ENCODE measurements at regions not wholly inside any gene's neighbourhood (a gene's known extent, or its start where the extent isn't known, plus 50 kb on each side); places are given as distances from the start of the nearest gene placed in this dataset.

DNA sequence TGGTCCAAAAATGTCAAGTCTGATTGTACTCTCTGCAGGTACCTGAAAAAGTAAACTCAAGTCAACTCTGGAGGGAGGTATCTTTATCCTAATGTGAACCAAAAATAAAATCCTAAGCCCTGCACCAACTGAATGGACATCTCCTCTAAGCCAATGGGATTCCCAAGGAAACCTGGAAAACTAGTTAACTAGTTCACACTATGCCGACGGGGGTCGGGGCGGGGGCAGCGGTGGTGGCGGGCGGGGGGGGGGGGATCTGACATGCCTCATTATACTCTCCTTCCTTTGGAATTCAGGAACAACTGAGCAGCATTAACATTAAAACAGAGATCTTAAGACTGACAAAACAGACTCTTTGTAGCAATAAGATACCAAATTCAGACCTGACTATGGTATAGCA is 452.6 kb upstream of the CAMK1G start:
- H3K36me3 ChIP-seq (ENCODE audit: low read length), result no peaks in the 10 kb centered on the region
- no peak overlapping the region for H2AFZ ChIP-seq (ENCODE audit: low read depth, low read length, severe bottlenecking)
- no peaks in the 10 kb centered on the region for H3K9me2 ChIP-seq (replicated peaks; ENCODE audit: insufficient read depth, low read length)
- TF ChIP-seq EZH2phosphoT487 (conservative IDR thresholded peaks at IDR 0.05; ENCODE audit: low read length), result no peak
- TF ChIP-seq CTCF (IDR thresholded peaks at IDR 0.05; ENCODE audit: insufficient read depth, low read length, poor library complexity, severe bottlenecking), result no peak
- H4K20me1 ChIP-seq (ENCODE audit: low read depth, low read length), result no peaks in the 10 kb centered on the region
- no peak overlapping the region for H3K27ac ChIP-seq (ENCODE audit: low read depth, low read length)
- no peaks in the 10 kb centered on the region for H3K9me3 ChIP-seq (ENCODE audit: insufficient read depth, low read length)
- no peak overlapping the region for H3K9ac ChIP-seq (ENCODE audit: low read length)
- no peaks in the 10 kb centered on the region for H3K27me3 ChIP-seq (ENCODE audit: low read length)
- H3K4me2 ChIP-seq (ENCODE audit: low read depth, low read length, poor library complexity, severe bottlenecking), result no peak overlapping the region
- H3F3A ChIP-seq (ENCODE audit: insufficient read depth), result no peaks in the 10 kb centered on the region
- no peaks in the 10 kb centered on the region for H3K79me2 ChIP-seq (ENCODE audit: insufficient read depth, low read length)
- no peak overlapping the region for H3K4me3 ChIP-seq (ENCODE audit: insufficient read depth, low read length, poor library complexity, severe bottlenecking)

DNA sequence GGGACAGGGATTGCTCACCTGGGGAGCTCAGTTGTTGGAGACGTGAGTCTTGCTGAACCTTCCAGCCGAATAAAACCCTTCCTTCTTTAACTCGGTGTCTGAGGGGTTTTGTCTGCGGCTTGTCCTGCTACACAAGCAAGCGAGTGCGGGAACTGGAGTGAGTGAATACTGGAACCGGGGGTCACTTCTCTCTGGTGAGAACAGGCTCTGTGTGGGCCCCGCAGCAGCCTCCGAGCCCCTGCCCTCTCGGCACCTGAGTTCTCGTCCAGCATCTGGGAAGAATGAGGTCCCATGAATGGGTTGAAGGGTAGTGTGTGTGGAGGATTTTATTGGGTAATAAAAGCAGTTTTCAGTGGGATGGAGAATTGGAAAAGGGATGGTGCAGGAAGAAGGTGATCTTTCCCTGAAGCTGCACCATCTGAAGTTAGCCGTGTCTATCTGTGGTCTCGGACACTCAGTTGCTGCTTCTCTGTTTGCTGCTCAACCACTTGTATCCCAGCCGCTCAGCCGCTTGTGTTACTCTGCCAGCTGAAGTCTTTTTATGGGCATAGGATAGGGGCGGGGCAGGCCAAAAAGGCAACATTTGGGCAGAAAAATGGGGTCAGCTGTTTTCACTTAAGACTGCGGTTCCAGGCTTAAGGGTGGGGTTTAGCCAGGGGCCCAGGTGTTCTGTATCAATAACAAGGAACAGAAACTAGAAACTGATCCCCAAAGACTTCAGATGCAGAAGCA is 450.6 kb upstream of the CAMK1G start:
- no peak overlapping the region for H3K4me2 ChIP-seq (ENCODE audit: low read depth, low read length, poor library complexity, severe bottlenecking)
- H3K9ac ChIP-seq (ENCODE audit: low read length), result no peak overlapping the region
- H3F3A ChIP-seq (ENCODE audit: insufficient read depth), result no peaks in the 10 kb centered on the region

DNA sequence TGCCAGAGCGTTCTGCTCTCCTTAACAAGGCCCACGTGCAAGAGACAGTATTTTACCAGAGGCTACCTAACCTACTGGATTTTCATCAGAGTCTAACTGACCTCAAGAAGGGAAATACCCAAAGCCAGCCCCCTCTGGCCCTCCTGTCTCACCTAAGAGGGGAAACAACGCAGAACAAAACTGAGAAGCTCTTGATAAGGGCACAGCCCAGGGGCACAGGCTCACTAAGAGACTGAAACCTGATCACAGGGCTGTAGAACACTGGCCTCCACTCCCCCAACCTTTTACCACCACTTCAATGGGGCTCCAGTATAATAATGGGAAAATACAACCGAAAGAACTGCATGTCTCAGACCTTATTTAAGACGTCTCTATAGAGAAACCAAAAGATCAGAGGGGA is 449.5 kb upstream of the CAMK1G start:
- Histone ChIP-seq H3F3A (ENCODE audit: insufficient read depth) (no peaks in the 10 kb centered on the region), H3K27me3 (ENCODE audit: low read length) (no peaks in the 10 kb centered on the region), H3K9me3 (ENCODE audit: insufficient read depth, low read length) (no peaks in the 10 kb centered on the region), H4K20me1 (ENCODE audit: low read depth, low read length) (no peaks in the 10 kb centered on the region), H3K79me2 (ENCODE audit: insufficient read depth, low read length) (no peaks in the 10 kb centered on the region), H3K9me2 (replicated peaks; ENCODE audit: insufficient read depth, low read length) (no peaks in the 10 kb centered on the region), H2AFZ (ENCODE audit: low read depth, low read length, severe bottlenecking) (no peak overlapping the region), H3K36me3 (ENCODE audit: low read length) (no peaks in the 10 kb centered on the region), H3K4me3 (ENCODE audit: insufficient read depth, low read length, poor library complexity, severe bottlenecking) (no peak overlapping the region), H3K4me2 (ENCODE audit: low read depth, low read length, poor library complexity, severe bottlenecking) (no peak overlapping the region), H3K9ac (ENCODE audit: low read length) (no peak overlapping the region), H3K27ac (ENCODE audit: low read depth, low read length) (no peak overlapping the region)
- no peak for TF ChIP-seq EZH2phosphoT487 (conservative IDR thresholded peaks at IDR 0.05; ENCODE audit: low read length)

More for the DNA sequence above, 450.6 kb upstream of the CAMK1G start:
- H3K79me2 ChIP-seq (ENCODE audit: insufficient read depth, low read length), result no peaks in the 10 kb centered on the region
- TF ChIP-seq CTCF (IDR thresholded peaks at IDR 0.05; ENCODE audit: insufficient read depth, low read length, poor library complexity, severe bottlenecking) (no peak), EZH2phosphoT487 (conservative IDR thresholded peaks at IDR 0.05; ENCODE audit: low read length) (no peak)
- H3K27me3 ChIP-seq (ENCODE audit: low read length), result no peaks in the 10 kb centered on the region
- no peaks in the 10 kb centered on the region for H3K9me2 ChIP-seq (replicated peaks; ENCODE audit: insufficient read depth, low read length)
- H4K20me1 ChIP-seq (ENCODE audit: low read depth, low read length), result no peaks in the 10 kb centered on the region
- H3K27ac ChIP-seq (ENCODE audit: low read depth, low read length), result no peak overlapping the region
- no peaks in the 10 kb centered on the region for H3K9me3 ChIP-seq (ENCODE audit: insufficient read depth, low read length)
- no peak overlapping the region for H3K4me3 ChIP-seq (ENCODE audit: insufficient read depth, low read length, poor library complexity, severe bottlenecking)
- no peak overlapping the region for H2AFZ ChIP-seq (ENCODE audit: low read depth, low read length, severe bottlenecking)
- H3K36me3 ChIP-seq (ENCODE audit: low read length), result no peaks in the 10 kb centered on the region

DNA sequence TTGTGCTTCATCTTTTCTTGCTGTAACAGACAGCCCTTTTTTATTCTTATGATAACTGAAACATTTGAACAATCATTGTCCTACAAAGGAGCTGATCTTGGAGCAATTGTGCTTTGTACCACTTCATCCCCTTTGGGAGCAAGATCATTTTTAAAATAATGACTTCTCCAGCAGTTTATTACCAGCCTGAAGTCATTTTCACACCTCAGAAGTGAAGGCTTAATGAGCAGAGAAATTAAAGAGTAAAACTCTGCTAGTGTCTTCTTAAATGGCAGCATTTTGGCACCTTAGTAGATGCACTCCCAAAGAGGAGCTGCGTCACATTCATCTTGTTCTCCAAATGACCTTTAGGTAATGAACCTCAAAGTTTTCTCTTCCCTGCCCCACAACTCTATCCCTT is 439.6 kb upstream of the CAMK1G start:
- Histone ChIP-seq H3F3A (ENCODE audit: insufficient read depth) (no peaks in the 10 kb centered on the region), H3K36me3 (ENCODE audit: low read length) (no peaks in the 10 kb centered on the region), H3K27me3 (ENCODE audit: low read length) (no peaks in the 10 kb centered on the region), H3K27ac (ENCODE audit: low read depth, low read length) (no peak overlapping the region), H3K4me2 (ENCODE audit: low read depth, low read length, poor library complexity, severe bottlenecking) (no peak overlapping the region), H3K9me3 (ENCODE audit: insufficient read depth, low read length) (no peaks in the 10 kb centered on the region), H2AFZ (ENCODE audit: low read depth, low read length, severe bottlenecking) (no peak overlapping the region), H3K9me2 (replicated peaks; ENCODE audit: insufficient read depth, low read length) (no peaks in the 10 kb centered on the region), H4K20me1 (ENCODE audit: low read depth, low read length) (no peaks in the 10 kb centered on the region), H3K79me2 (ENCODE audit: insufficient read depth, low read length) (no peaks in the 10 kb centered on the region), H3K4me3 (ENCODE audit: insufficient read depth, low read length, poor library complexity, severe bottlenecking) (no peak overlapping the region), H3K9ac (ENCODE audit: low read length) (no peak overlapping the region)
- TF ChIP-seq CTCF (IDR thresholded peaks at IDR 0.05; ENCODE audit: insufficient read depth, low read length, poor library complexity, severe bottlenecking) (no peak), EZH2phosphoT487 (conservative IDR thresholded peaks at IDR 0.05; ENCODE audit: low read length) (no peak)

Measured in SU-DHL-6 (cell line).